Esophagus muscularis mucosa (tissue), 4 donors: ENCODE measurements at regions not wholly inside any gene's neighbourhood (a gene's known extent, or its start where the extent isn't known, plus 50 kb on each side); places are given as distances from the start of the nearest gene placed in this dataset.

Experiments
- CTCF ChIP-seq, 3 experiments: fragments of 200-600 bp in 2 of 3; fragments of 450-650 bp in 1 of 3; sonication (generic) in 2 of 3; IDR thresholded peaks; one replicate each; pipeline ENCODE4 v1.5.1; 2017 to 2019; ENCODE audit warnings: antibody characterized with exemption in 3 of 3, mild to moderate bottlenecking in 2 of 3, moderate library complexity in 1 of 3
- EP300 ChIP-seq: sonication (generic); formaldehyde crosslinking; IDR thresholded peaks from one replicate; pipeline ENCODE4 v1.6.1; 2017; ENCODE audit warnings: antibody characterized with exemption
- POLR2A ChIP-seq: fragments of 450-650 bp; IDR thresholded peaks from one replicate; pipeline ENCODE4 v1.6.1; 2017; ENCODE audit warnings: antibody characterized with exemption, moderate library complexity, mild to moderate bottlenecking, low read depth

- TF ChIP-seq CTCF (IDR thresholded peaks at IDR 0.05) (no peak), POLR2A (no peak), EP300 (no peak)
Measured at GRCh38 chr9:91047529-91047928, 245.9 kb downstream of the SYK start.
